ENCODE measurements at regions not wholly inside any gene's neighbourhood (a gene's known extent, or its start where the extent isn't known, plus 50 kb on each side); places are given as distances from the start of the nearest gene placed in this dataset.
A peak's percentile ranks its signal among the peaks of the same experiment; 100 is the strongest.
"Not testable (repeated sequence)": the region's sequence is repeated elsewhere in the genome, so short reads cannot be mapped to it uniquely, and the experiment has no call there.

- ATAC-seq (no peak), DNase-seq (ENCODE audit: missing footprints) (no peak)
- intact Hi-C loops (cut with DNase I), result no loop called here
Observed at GRCh38 chr12:28097221-28097620, 93.0 kb upstream of the CCDC91 start.

- DNase-seq (ENCODE audit: missing footprints); intact Hi-C loops (cut with DNase I): not testable (repeated sequence)
Observed at GRCh38 chr12:28099245-28099644, 91.0 kb upstream of the CCDC91 start.

GRCh38 chr12:28099871-28100270, 90.4 kb upstream of the CCDC91 start:
- ATAC-seq, result no peak
- intact Hi-C loops (cut with DNase I), result no loop called here
- no peak for DNase-seq (ENCODE audit: missing footprints)

More at GRCh38 chr12:28099245-28099644, 91.0 kb upstream of the CCDC91 start:
- ATAC-seq, result not testable (repeated sequence)

- intact Hi-C loops (cut with DNase I), result no loop called here
- no peak for DNase-seq (ENCODE audit: missing footprints)
- ATAC-seq, result no peak
Observed at GRCh38 chr12:28100717-28101116, 89.5 kb upstream of the CCDC91 start.

GRCh38 chr12:28104316-28104715, 85.9 kb upstream of the CCDC91 start:
- ATAC-seq (peak; percentile 48), DNase-seq (ENCODE audit: missing footprints) (no peak)

GRCh38 chr12:28104903-28105864, 85.1 kb upstream of the CCDC91 start:
- DNase-seq (ENCODE audit: missing footprints), result no peak
- no peak for ATAC-seq
- intact Hi-C loops (cut with DNase I), result no loop called here

More at GRCh38 chr12:28104316-28104715, 85.9 kb upstream of the CCDC91 start:
- intact Hi-C loops (cut with DNase I), result no loop called here

GRCh38 chr12:28107679-28108078, 82.6 kb upstream of the CCDC91 start:
- DNase-seq (ENCODE audit: missing footprints) (no peak), ATAC-seq (no peak)
- intact Hi-C loops (cut with DNase I), result no loop called here

GRCh38 chr12:28108599-28108998, 81.7 kb upstream of the CCDC91 start:
- ATAC-seq, result no peak
- intact Hi-C loops (cut with DNase I), result no loop called here
- DNase-seq (ENCODE audit: missing footprints), result no peak

- no peak for DNase-seq (ENCODE audit: missing footprints)
- no peak for ATAC-seq
- intact Hi-C loops (cut with DNase I), result no loop called here
Observed at GRCh38 chr12:28110329-28110728, 79.9 kb upstream of the CCDC91 start.

- no peak for ATAC-seq
- intact Hi-C loops (cut with DNase I), result no loop called here
Observed at GRCh38 chr12:28114488-28114887, 75.8 kb upstream of the CCDC91 start.

GRCh38 chr12:28121433-28121832, 68.8 kb upstream of the CCDC91 start:
- DNase-seq (ENCODE audit: missing footprints), result no peak
- ATAC-seq, result no peak
- intact Hi-C loops (cut with DNase I), result no loop called here

More at GRCh38 chr12:28114488-28114887, 75.8 kb upstream of the CCDC91 start:
- DNase-seq (ENCODE audit: missing footprints), result no peak

- intact Hi-C loops (cut with DNase I), result no loop called here
- ATAC-seq (no peak), DNase-seq (ENCODE audit: missing footprints) (no peak)
Observed at GRCh38 chr12:28121899-28122655, 68.2 kb upstream of the CCDC91 start.

GRCh38 chr12:28122756-28123155, 67.5 kb upstream of the CCDC91 start:
- intact Hi-C loops (cut with DNase I), result no loop called here
- no peak for ATAC-seq

GRCh38 chr12:28127455-28127854, 62.8 kb upstream of the CCDC91 start:
- ATAC-seq (no peak), DNase-seq (ENCODE audit: missing footprints) (no peak)
- intact Hi-C loops (cut with DNase I), result no loop called here

More at GRCh38 chr12:28122756-28123155, 67.5 kb upstream of the CCDC91 start:
- no peak for DNase-seq (ENCODE audit: missing footprints)

GRCh38 chr12:28129031-28129430, 61.2 kb upstream of the CCDC91 start:
- intact Hi-C loops (cut with DNase I), result no loop called here
- no peak for ATAC-seq
- DNase-seq (ENCODE audit: missing footprints), result no peak

- intact Hi-C loops (cut with DNase I), result no loop called here
- DNase-seq (ENCODE audit: missing footprints) (no peak), ATAC-seq (no peak)
Observed at GRCh38 chr12:28130234-28130624, 60.0 kb upstream of the CCDC91 start.

GRCh38 chr12:28130625-28131598, 59.3 kb upstream of the CCDC91 start:
- intact Hi-C loops (cut with DNase I), result no loop called here
- ATAC-seq, result no peak
- DNase-seq (ENCODE audit: missing footprints), result no peak

GRCh38 chr12:28132398-28132797, 57.9 kb upstream of the CCDC91 start:
- intact Hi-C loops (cut with DNase I), result no loop called here
- no peak for ATAC-seq
- DNase-seq (ENCODE audit: missing footprints), result no peak

All from Right ventricle myocardium inferior (tissue), 1 donor.